A549 (cell line): ENCODE measurements at regions not wholly inside any gene's neighbourhood (a gene's known extent, or its start where the extent isn't known, plus 50 kb on each side); places are given as distances from the start of the nearest gene placed in this dataset.

ENCODE experiments used
- ATAC-seq, 2 experiments: fragments of 200-7000 bp in 1 of 2; fragments of >200 bp in 1 of 2; cut with Nextera tagmentation in 1 of 2; cut with Tn5 transposase in 1 of 2; 3 replicates each; pipeline versions ENCODE4 v1.8.0 to v1.9.1; 2018 to 2020; ENCODE audit warnings: mild to moderate bottlenecking in 1 of 2, moderate library complexity in 1 of 2
- CTCF ChIA-PET: fragments of 300-600 bp; sonication (Branson Sonifier 250); formaldehyde crosslinking; extraction: SDS; loops from one replicate; lab custom pipeline; 2021; ENCODE audit warnings: antibody characterized with exemption, inconsistent platforms; lab: Yijun Ruan, JAX
- POLR2A ChIA-PET: fragments of 350-600 bp; formaldehyde crosslinking; extraction: SDS; loops from one replicate; lab custom pipeline; 2021; ENCODE audit warnings: antibody characterized with exemption, inconsistent platforms; lab: Yijun Ruan, JAX
- DNase-seq, 2 experiments: peaks; one replicate each; pipeline versions ENCODE4 v3.0.0 to v3.0.0-alpha.2; 2011 to 2016; ENCODE audit warnings: low read depth in 1 of 2, low spot score in 1 of 2
- FAIRE-seq: peaks from 2 replicates; lab custom pipeline; 2011; peaks lifted over from hg19 to GRCh38; lab: Jason Lieb, UNC
- H3K27ac ChIP-seq, 2 experiments: fragments of >200 bp; sonication (Bioruptor Twin); formaldehyde crosslinking; 3 replicates each; pipeline ENCODE4 v1.5.1; 2016 to 2017
- H3K4me1 ChIP-seq: fragments of >200 bp; sonication (Bioruptor Twin); formaldehyde crosslinking; 3 replicates; pipeline ENCODE4 v1.6.1; 2016
- H3K4me2 ChIP-seq: fragments of >200 bp; sonication (Bioruptor Twin); formaldehyde crosslinking; 3 replicates; pipeline ENCODE4 v1.6.1; 2016
- H3K4me3 ChIP-seq: fragments of >200 bp; sonication (Bioruptor Twin); formaldehyde crosslinking; 3 replicates; pipeline ENCODE4 v1.5.1; 2016
- H3K9me3 ChIP-seq: fragments of >200 bp; sonication (Bioruptor Twin); formaldehyde crosslinking; 3 replicates; pipeline ENCODE4 v1.6.1; 2016
- CBX2 ChIP-seq: fragments of 200-600 bp; sonication (generic); IDR thresholded peaks from 2 replicates; pipeline ENCODE4 v1.6.1; 2016; ENCODE audit warnings: low read depth, mild to moderate bottlenecking, borderline replicate concordance
- CBX8 ChIP-seq: fragments of 200-600 bp; sonication (generic); IDR thresholded peaks from 2 replicates; pipeline ENCODE4 v1.6.1; 2016
- CEBPB ChIP-seq, 2 experiments: fragments of >200 bp in 1 of 2; sonication (Bioruptor Twin) in 1 of 2; formaldehyde crosslinking in 1 of 2; IDR thresholded peaks; 2 replicates each; pipeline ENCODE4 v1.6.1; 2012 to 2016
- EHF ChIP-seq: fragments of 250-450 bp; sonication (Bioruptor Pico); IDR thresholded peaks from 2 replicates; pipeline ENCODE4 v1.5.0; 2020; ENCODE audit warnings: mild to moderate bottlenecking
- EHMT2 ChIP-seq: fragments of 200-600 bp; sonication (generic); IDR thresholded peaks from 2 replicates; pipeline ENCODE4 v1.6.1; 2016; ENCODE audit warnings: antibody characterized with exemption, low read depth, mild to moderate bottlenecking, moderate library complexity
- ELK1 ChIP-seq: fragments of 150-350 bp; IDR thresholded peaks from 2 replicates; pipeline ENCODE4 v1.6.1; 2014; ENCODE audit warnings: low read depth, mild to moderate bottlenecking, low read length
- EP300 ChIP-seq, 2 experiments: fragments of >200 bp; sonication (Bioruptor Twin); formaldehyde crosslinking; IDR thresholded peaks; 2 replicates in 1 of 2; 3 replicates in 1 of 2; pipeline ENCODE4 v1.6.1; 2016 to 2017
- FOSB ChIP-seq: fragments of 250-450 bp; sonication (Bioruptor Pico); IDR thresholded peaks from 2 replicates; pipeline ENCODE4 v1.5.0; 2020; ENCODE audit warnings: mild to moderate bottlenecking, moderate library complexity
- FOSL2 ChIP-seq, 2 experiments: fragments of 450-650 bp in 1 of 2; fragments of >200 bp in 1 of 2; sonication (Bioruptor Twin) in 1 of 2; formaldehyde crosslinking; IDR thresholded peaks; 2 replicates each; pipeline versions ENCODE4 v1.5.0 to v1.6.1; 2016 to 2020; ENCODE audit warnings: mild to moderate bottlenecking in 1 of 2, moderate library complexity in 1 of 2
- FOXS1 ChIP-seq: fragments of 250-450 bp; sonication (Bioruptor Pico); IDR thresholded peaks from 2 replicates; pipeline ENCODE4 v1.5.0; 2020; ENCODE audit warnings: mild to moderate bottlenecking, moderate library complexity
- GATA3 ChIP-seq: IDR thresholded peaks from 2 replicates; pipeline ENCODE4 v1.6.1; 2012; ENCODE audit warnings: borderline replicate concordance
- HDAC2 ChIP-seq: fragments of 200-600 bp; sonication (generic); IDR thresholded peaks from 2 replicates; pipeline ENCODE4 v1.6.1; 2016
- HMGXB4 ChIP-seq: fragments of 250-450 bp; sonication (Bioruptor Pico); IDR thresholded peaks from 2 replicates; pipeline ENCODE4 v1.5.0; 2021; ENCODE audit warnings: mild to moderate bottlenecking, moderate library complexity, borderline replicate concordance
- HOXB13 ChIP-seq: fragments of 250-450 bp; sonication (Bioruptor Pico); IDR thresholded peaks from 2 replicates; pipeline ENCODE4 v1.5.0; 2020; ENCODE audit warnings: low read depth, mild to moderate bottlenecking, moderate library complexity
- HOXB5 ChIP-seq: fragments of 250-450 bp; sonication (Bioruptor Pico); IDR thresholded peaks from 2 replicates; pipeline ENCODE4 v1.5.0; 2020; ENCODE audit warnings: mild to moderate bottlenecking, moderate library complexity
- KDM1A ChIP-seq: fragments of 200-600 bp; sonication (generic); IDR thresholded peaks from 2 replicates; pipeline ENCODE4 v1.6.1; 2016; ENCODE audit warnings: low read depth, mild to moderate bottlenecking
- KDM5A ChIP-seq: fragments of 200-600 bp; sonication (generic); IDR thresholded peaks from 2 replicates; pipeline ENCODE4 v1.6.1; 2016; ENCODE audit warnings: antibody characterized with exemption, mild to moderate bottlenecking
- MAX ChIP-seq: IDR thresholded peaks from 2 replicates; pipeline ENCODE4 v1.6.1; 2012
- MAZ ChIP-seq: fragments of 150-350 bp; IDR thresholded peaks from 2 replicates; pipeline ENCODE4 v1.6.1; 2014; ENCODE audit warnings: antibody characterized with exemption, low read depth, low read length, borderline replicate concordance
- NR3C1 ChIP-seq: fragments of >200 bp; sonication (Bioruptor Twin); formaldehyde crosslinking; IDR thresholded peaks from 3 replicates; pipeline ENCODE4 v1.6.1; 2017
- PHF8 ChIP-seq: fragments of 200-600 bp; sonication (generic); IDR thresholded peaks from 2 replicates; pipeline ENCODE4 v1.6.1; 2016; ENCODE audit warnings: low read depth, mild to moderate bottlenecking, antibody characterized with exemption, moderate library complexity, borderline replicate concordance
- POLR2A ChIP-seq: IDR thresholded peaks from 2 replicates; pipeline ENCODE4 v1.6.1; 2012; ENCODE audit warnings: mild to moderate bottlenecking, low read length
- POLR2AphosphoS2 ChIP-seq: conservative IDR thresholded peaks from 2 replicates; pipeline ENCODE4 v1.6.1; 2012; ENCODE audit warnings: low read length, improper control_type of control experiment, inconsistent platforms
- RAD21 ChIP-seq, 2 experiments: fragments of >200 bp in 1 of 2; sonication (Bioruptor Twin) in 1 of 2; formaldehyde crosslinking in 1 of 2; IDR thresholded peaks in 1 of 2; conservative IDR thresholded peaks in 1 of 2; 2 replicates in 1 of 2; 3 replicates in 1 of 2; pipeline ENCODE4 v1.6.1; 2012 to 2018; ENCODE audit warnings: inconsistent platforms in 1 of 2
- RNF2 ChIP-seq: fragments of 200-600 bp; sonication (generic); IDR thresholded peaks from 2 replicates; pipeline ENCODE4 v1.6.1; 2016; ENCODE audit warnings: low read depth, mild to moderate bottlenecking, antibody characterized with exemption, moderate library complexity, borderline replicate concordance
- TP53 ChIP-seq: fragments of 250-450 bp; sonication (Bioruptor Pico); IDR thresholded peaks from 2 replicates; pipeline ENCODE4 v1.5.0; 2021; ENCODE audit warnings: mild to moderate bottlenecking, moderate library complexity
- ZFP36 ChIP-seq: fragments of 450-650 bp; IDR thresholded peaks from 2 replicates; pipeline ENCODE4 v1.6.1; 2014; ENCODE audit warnings: borderline replicate concordance; ENCODE audit not compliant: partially characterized antibody
- ZNF302 ChIP-seq: fragments of 250-450 bp; sonication (Bioruptor Pico); IDR thresholded peaks from 2 replicates; pipeline ENCODE4 v1.9.0; 2021; ENCODE audit warnings: inconsistent platforms, mild to moderate bottlenecking, moderate library complexity
- WGBS: methylation state at CpG from one replicate; pipeline ENCODE4 v1.1.6; 2017; ENCODE audit errors: missing lambda C conversion rate; 5-methylcytosine and 5-hydroxymethylcytosine counted together
- TF ChIP-seq, protein P1 (sequence below): IDR thresholded peaks from 2 replicates; pipeline ENCODE4 v1.6.1; 2012

DNA sequence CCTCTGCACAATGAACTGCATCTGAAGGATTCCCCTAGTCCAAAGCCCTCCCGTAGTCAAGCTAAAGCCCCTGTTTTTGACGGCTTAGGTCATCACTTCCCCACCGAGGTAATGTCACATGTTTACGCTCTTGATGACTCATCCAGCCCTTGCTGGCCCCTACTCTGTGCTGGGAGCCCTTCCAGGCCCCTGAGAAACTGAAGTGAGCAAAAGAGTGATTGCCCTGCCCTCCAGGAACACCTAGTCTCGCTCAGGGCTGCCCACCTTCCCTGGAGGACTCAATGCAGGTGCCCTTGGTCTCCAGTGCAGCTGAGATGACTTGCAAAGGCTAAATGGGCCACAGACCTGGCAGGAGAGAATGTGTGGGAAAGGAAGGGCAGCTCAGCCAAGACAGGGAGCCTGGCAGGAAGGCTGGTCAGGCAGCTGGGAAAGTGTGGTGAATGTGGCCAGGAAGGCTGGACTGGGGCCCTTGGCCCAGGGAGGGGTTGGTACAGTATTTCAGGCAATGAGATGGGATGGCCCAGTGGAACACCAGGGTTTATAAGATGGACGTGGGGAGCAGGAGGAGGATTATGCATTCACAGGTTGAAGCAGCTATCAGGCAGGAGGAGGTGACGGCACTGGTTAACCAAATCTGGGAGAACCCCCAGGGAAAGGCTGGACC is 345.6 kb downstream of the NPHP4 start:
- Histone ChIP-seq H3K9me3 (no peaks in the 10 kb centered on the region; the same call in 2 of the 3 replicates), H3K4me3 (no peak overlapping the region), H3K27ac (no peak overlapping the region), H3K4me2 (no peak overlapping the region)
- CTCF ChIA-PET, result interaction anchor here (0.8 kb wide), 1 partner anchor 35 kb away, joined by 3 read pairs; no protein-coding TSS in a partner anchor
- DNase-seq (no peak), FAIRE-seq (no peak)
- TF ChIP-seq RNF2, result no peak
- TF ChIP-seq FOSL2 (IDR thresholded peaks at IDR 0.05), result no peak
- TF ChIP-seq FOSL2 (CRISPR knock-in tag; IDR thresholded peaks at IDR 0.05), result no peak
- no peak for TF ChIP-seq KDM1A
- no peak for TF ChIP-seq EP300 (IDR thresholded peaks at IDR 0.05)
- no peak for TF ChIP-seq HOXB13
- no peak for TF ChIP-seq HDAC2
- TF ChIP-seq ELK1, result no peak
- no peak for TF ChIP-seq NR3C1
- no peak for TF ChIP-seq ZNF302 (CRISPR knock-in tag)
- no peak for TF ChIP-seq POLR2A
- no peak for TF ChIP-seq PHF8
- TF ChIP-seq, all 56 proteins: peak for 0
- ATAC-seq, result no peak
- POLR2A ChIA-PET, result no interaction called here
- 25% methylated on average over 3 of the region's 7 CpGs for WGBS
- no peaks in the 10 kb centered on the region for H3K4me1 ChIP-seq

DNA sequence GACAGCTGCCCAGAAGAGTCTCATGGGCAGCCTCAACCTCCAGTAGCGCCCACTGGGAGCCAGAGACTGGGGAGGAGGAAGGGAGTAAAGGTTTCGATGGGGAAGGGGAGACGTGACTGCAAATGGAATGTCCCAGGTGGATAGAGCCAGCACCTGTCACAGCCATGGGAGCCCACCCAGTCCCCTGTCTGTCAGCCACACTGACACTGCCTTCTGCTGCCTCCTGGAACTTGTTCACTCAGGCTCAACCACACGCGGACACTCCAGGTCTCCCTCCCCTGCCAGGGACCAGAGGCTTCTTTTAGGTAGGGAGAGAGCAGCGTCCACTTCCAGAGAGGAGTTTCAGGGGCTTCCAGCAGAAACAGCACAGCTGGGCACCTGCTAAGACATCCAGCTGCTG is 346.3 kb downstream of the NPHP4 start:
- no peak for DNase-seq
- Histone ChIP-seq H3K9me3 (no peaks in the 10 kb centered on the region; the same call in 2 of the 3 replicates), H3K27ac (no peak overlapping the region), H3K4me3 (no peak overlapping the region), H3K4me2 (no peak overlapping the region), H3K4me1 (no peaks in the 10 kb centered on the region)
- WGBS, result 11% methylated on average over 3 of the region's 6 CpGs
- TF ChIP-seq HOXB5 (CRISPR knock-in tag), result no peak
- TF ChIP-seq KDM5A, result no peak
- TF ChIP-seq CEBPB (IDR thresholded peaks at IDR 0.05), result no peak
- no peak for TF ChIP-seq TP53 (CRISPR knock-in tag)
- TF ChIP-seq MAZ, result no peak
- no peak for TF ChIP-seq CBX2
- no peak for TF ChIP-seq RNF2
- TF ChIP-seq MAX, result no peak
- TF ChIP-seq PHF8, result no peak
- no peak for TF ChIP-seq CBX8
- TF ChIP-seq HOXB13, result no peak
- ChIA-PET CTCF (no interaction called here), POLR2A (no interaction called here)
- FAIRE-seq, result no peak
- ATAC-seq, result no peak

DNA sequence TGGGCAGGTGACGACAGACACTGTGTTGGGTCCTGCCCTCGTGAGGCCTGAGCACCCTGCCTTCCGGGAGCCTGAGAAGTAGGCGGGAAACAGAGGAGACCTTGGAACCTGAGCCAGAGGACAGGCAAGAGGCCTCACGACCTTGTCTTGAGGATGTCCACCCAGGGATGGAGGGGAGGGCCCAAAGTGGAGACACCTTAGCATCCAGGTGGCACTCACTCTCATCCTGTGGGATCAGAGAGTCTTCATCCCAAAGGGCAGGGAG is 347.2 kb downstream of the NPHP4 start:
- WGBS, result 4% methylated on average over 4 of the region's 5 CpGs
- DNase-seq, result no peak
- Histone ChIP-seq H3K27ac (no peak overlapping the region), H3K9me3 (no peaks in the 10 kb centered on the region; the same call in 2 of the 3 replicates), H3K4me2 (no peak overlapping the region), H3K4me1 (no peaks in the 10 kb centered on the region), H3K4me3 (no peak overlapping the region)
- ChIA-PET CTCF (no interaction called here), POLR2A (no interaction called here)
- ATAC-seq, result no peak
- no peak for FAIRE-seq
- TF ChIP-seq ZFP36 (no peak), GATA3 (no peak), HMGXB4 (CRISPR knock-in tag) (no peak), EHF (CRISPR knock-in tag) (no peak), FOXS1 (CRISPR knock-in tag) (no peak), ZNF302 (CRISPR knock-in tag) (no peak), TP53 (CRISPR knock-in tag) (no peak), ELK1 (no peak), POLR2A (no peak), KDM1A (no peak), RAD21 (conservative IDR thresholded peaks at IDR 0.05 in 1 of 2, IDR thresholded peaks at IDR 0.05 in 1 of 2) (no peak), FOSB (CRISPR knock-in tag) (no peak), POLR2AphosphoS2 (no peak), EHMT2 (no peak)
- TF ChIP-seq, protein P1, sequence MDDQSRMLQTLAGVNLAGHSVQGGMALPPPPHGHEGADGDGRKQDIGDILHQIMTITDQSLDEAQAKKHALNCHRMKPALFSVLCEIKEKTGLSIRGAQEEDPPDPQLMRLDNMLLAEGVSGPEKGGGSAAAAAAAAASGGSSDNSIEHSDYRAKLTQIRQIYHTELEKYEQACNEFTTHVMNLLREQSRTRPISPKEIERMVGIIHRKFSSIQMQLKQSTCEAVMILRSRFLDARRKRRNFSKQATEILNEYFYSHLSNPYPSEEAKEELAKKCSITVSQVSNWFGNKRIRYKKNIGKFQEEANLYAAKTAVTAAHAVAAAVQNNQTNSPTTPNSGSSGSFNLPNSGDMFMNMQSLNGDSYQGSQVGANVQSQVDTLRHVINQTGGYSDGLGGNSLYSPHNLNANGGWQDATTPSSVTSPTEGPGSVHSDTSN, result no peak
